KMS-11 (cell line): ENCODE measurements at regions not wholly inside any gene's neighbourhood (a gene's known extent, or its start where the extent isn't known, plus 50 kb on each side); places are given as distances from the start of the nearest gene placed in this dataset.

Experiments used
- H2AFZ ChIP-seq: fragments of 200-600 bp; sonication (generic); 2 replicates; pipeline ENCODE4 v1.6.1; 2016; ENCODE audit warnings: antibody characterized with exemption, mixed run types, low read depth
- H3K27ac ChIP-seq: fragments of 200-600 bp; sonication (generic); 2 replicates; pipeline ENCODE4 v1.6.1; 2016; ENCODE audit warnings: mild to moderate bottlenecking, mixed run types
- H3K27me3 ChIP-seq: fragments of 200-600 bp; sonication (generic); 2 replicates; pipeline ENCODE4 v1.6.1; 2017; ENCODE audit warnings: mild to moderate bottlenecking, low read depth, mixed run types, moderate library complexity; ENCODE audit not compliant: insufficient read depth
- H3K36me3 ChIP-seq: fragments of 200-600 bp; sonication (generic); 2 replicates; pipeline ENCODE4 v1.6.1; 2017; ENCODE audit warnings: mild to moderate bottlenecking, mixed run types; ENCODE audit not compliant: insufficient read depth
- H3K4me1 ChIP-seq: fragments of 200-600 bp; sonication (generic); 2 replicates; pipeline ENCODE4 v1.6.1; 2016; ENCODE audit warnings: mild to moderate bottlenecking, low read depth, mixed run types; ENCODE audit not compliant: poor library complexity, severe bottlenecking
- H3K4me2 ChIP-seq: fragments of 200-600 bp; sonication (generic); 2 replicates; pipeline ENCODE4 v1.7.0; 2016; ENCODE audit warnings: mild to moderate bottlenecking, mixed run types
- H3K4me3 ChIP-seq: fragments of 200-600 bp; sonication (generic); IDR thresholded peaks from 2 replicates; pipeline ENCODE4 v1.6.1; 2017; ENCODE audit warnings: low read depth, low read length, mixed read lengths; ENCODE audit not compliant: insufficient read depth
- H3K79me2 ChIP-seq: fragments of 200-600 bp; sonication (generic); 2 replicates; pipeline ENCODE4 v1.6.1; 2016; ENCODE audit warnings: low read depth, mixed run types; ENCODE audit not compliant: insufficient read depth
- H3K9ac ChIP-seq: fragments of 200-600 bp; sonication (generic); 2 replicates; pipeline ENCODE4 v1.6.1; 2016; ENCODE audit warnings: mild to moderate bottlenecking, mixed run types
- H4K20me1 ChIP-seq: fragments of 200-600 bp; sonication (generic); 2 replicates; pipeline ENCODE4 v1.6.1; 2016; ENCODE audit warnings: mild to moderate bottlenecking, mixed run types; ENCODE audit not compliant: insufficient read depth
- CTCF ChIP-seq: fragments of 200-600 bp; sonication (generic); conservative IDR thresholded peaks from 2 replicates; pipeline ENCODE4 v1.6.1; 2017; ENCODE audit warnings: low read depth, mild to moderate bottlenecking, antibody characterized with exemption, low read length, moderate library complexity, mixed read lengths

GRCh38 chr13:31639443-31640163 is 99.7 kb upstream of the RXFP2 start:
- no peak overlapping the region for H2AFZ ChIP-seq
- no peaks in the 10 kb centered on the region for H3K36me3 ChIP-seq
- H3K79me2 ChIP-seq: no peaks in the 10 kb centered on the region
- H3K9ac ChIP-seq: no peak overlapping the region
- no peak overlapping the region for H3K4me3 ChIP-seq
- H3K27ac ChIP-seq: no peak overlapping the region
- no peak overlapping the region for H3K4me2 ChIP-seq
- H3K4me1 ChIP-seq: no peaks in the 10 kb centered on the region
- H3K27me3 ChIP-seq: no peaks in the 10 kb centered on the region
- no peak for TF ChIP-seq CTCF
- no peaks in the 10 kb centered on the region for H4K20me1 ChIP-seq

- Histone ChIP-seq H3K27ac (no peak overlapping the region), H3K4me3 (no peak overlapping the region), H3K9ac (no peak overlapping the region), H2AFZ (no peak overlapping the region), H4K20me1 (no peaks in the 10 kb centered on the region), H3K4me2 (no peak overlapping the region), H3K79me2 (no peaks in the 10 kb centered on the region), H3K27me3 (no peaks in the 10 kb centered on the region), H3K36me3 (no peaks in the 10 kb centered on the region), H3K4me1 (no peaks in the 10 kb centered on the region)
- TF ChIP-seq CTCF: no peak
Measured at GRCh38 chr13:31649766-31650165, 89.6 kb upstream of the RXFP2 start.

- Histone ChIP-seq H3K36me3 (no peaks in the 10 kb centered on the region), H3K4me3 (no peak overlapping the region), H2AFZ (no peak overlapping the region), H3K9ac (no peak overlapping the region), H3K79me2 (no peaks in the 10 kb centered on the region), H4K20me1 (no peaks in the 10 kb centered on the region), H3K4me2 (no peak overlapping the region), H3K27ac (no peak overlapping the region), H3K4me1 (no peaks in the 10 kb centered on the region), H3K27me3 (no peaks in the 10 kb centered on the region)
- TF ChIP-seq CTCF: no peak
Measured at GRCh38 chr13:31653730-31654129, 85.6 kb upstream of the RXFP2 start.

- no peak overlapping the region for H3K27ac ChIP-seq
- no peaks in the 10 kb centered on the region for H3K27me3 ChIP-seq
- no peak overlapping the region for H3K9ac ChIP-seq
Measured at GRCh38 chr13:31663880-31664585, 75.3 kb upstream of the RXFP2 start.

More at GRCh38 chr13:31663880-31664585, 75.3 kb upstream of the RXFP2 start:
- no peaks in the 10 kb centered on the region for H3K79me2 ChIP-seq
- H3K36me3 ChIP-seq: no peaks in the 10 kb centered on the region
- H3K4me2 ChIP-seq: no peak overlapping the region
- no peak for TF ChIP-seq CTCF
- H3K4me3 ChIP-seq: no peak overlapping the region
- no peaks in the 10 kb centered on the region for H4K20me1 ChIP-seq
- no peaks in the 10 kb centered on the region for H3K4me1 ChIP-seq
- no peak overlapping the region for H2AFZ ChIP-seq
